ENCODE measurements at regions not wholly inside any gene's neighbourhood (a gene's known extent, or its start where the extent isn't known, plus 50 kb on each side); places are given as distances from the start of the nearest gene placed in this dataset.

DNA sequence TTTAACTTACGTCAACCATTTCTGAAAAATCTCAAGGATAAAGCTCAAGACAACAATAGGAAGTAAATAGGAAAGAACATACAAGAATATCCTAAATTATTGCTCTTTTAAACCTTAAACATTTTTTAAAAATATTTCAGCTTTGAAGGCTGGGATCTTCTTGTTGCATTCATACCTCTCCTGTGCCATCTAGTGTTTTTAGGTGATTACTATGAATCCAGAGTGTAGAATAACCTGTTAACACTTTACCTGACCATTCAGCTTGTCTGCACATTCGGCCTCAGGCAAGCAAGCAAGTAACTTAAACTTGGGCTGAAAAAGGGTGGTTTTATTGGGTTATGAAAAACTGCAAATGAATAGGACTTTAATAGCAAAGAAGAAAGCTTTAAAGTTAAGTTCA, 507.8 kb upstream of the INTU start (continued):
- TF ChIP-seq, protein P1, sequence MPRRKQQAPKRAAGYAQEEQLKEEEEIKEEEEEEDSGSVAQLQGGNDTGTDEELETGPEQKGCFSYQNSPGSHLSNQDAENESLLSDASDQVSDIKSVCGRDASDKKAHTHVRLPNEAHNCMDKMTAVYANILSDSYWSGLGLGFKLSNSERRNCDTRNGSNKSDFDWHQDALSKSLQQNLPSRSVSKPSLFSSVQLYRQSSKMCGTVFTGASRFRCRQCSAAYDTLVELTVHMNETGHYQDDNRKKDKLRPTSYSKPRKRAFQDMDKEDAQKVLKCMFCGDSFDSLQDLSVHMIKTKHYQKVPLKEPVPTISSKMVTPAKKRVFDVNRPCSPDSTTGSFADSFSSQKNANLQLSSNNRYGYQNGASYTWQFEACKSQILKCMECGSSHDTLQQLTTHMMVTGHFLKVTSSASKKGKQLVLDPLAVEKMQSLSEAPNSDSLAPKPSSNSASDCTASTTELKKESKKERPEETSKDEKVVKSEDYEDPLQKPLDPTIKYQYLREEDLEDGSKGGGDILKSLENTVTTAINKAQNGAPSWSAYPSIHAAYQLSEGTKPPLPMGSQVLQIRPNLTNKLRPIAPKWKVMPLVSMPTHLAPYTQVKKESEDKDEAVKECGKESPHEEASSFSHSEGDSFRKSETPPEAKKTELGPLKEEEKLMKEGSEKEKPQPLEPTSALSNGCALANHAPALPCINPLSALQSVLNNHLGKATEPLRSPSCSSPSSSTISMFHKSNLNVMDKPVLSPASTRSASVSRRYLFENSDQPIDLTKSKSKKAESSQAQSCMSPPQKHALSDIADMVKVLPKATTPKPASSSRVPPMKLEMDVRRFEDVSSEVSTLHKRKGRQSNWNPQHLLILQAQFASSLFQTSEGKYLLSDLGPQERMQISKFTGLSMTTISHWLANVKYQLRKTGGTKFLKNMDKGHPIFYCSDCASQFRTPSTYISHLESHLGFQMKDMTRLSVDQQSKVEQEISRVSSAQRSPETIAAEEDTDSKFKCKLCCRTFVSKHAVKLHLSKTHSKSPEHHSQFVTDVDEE (CRISPR knock-in tag; IDR thresholded peaks at IDR 0.05), result no peak
- TF ChIP-seq ZFP3 (CRISPR knock-in tag; IDR thresholded peaks at IDR 0.05) (no peak), ARNTL (CRISPR knock-in tag; IDR thresholded peaks at IDR 0.05; ENCODE audit: borderline replicate concordance, low read depth) (no peak), GLIS3 (CRISPR knock-in tag; IDR thresholded peaks at IDR 0.05) (no peak), PPARA (CRISPR knock-in tag; IDR thresholded peaks at IDR 0.05; ENCODE audit: borderline replicate concordance) (no peak), ISL1 (CRISPR knock-in tag; IDR thresholded peaks at IDR 0.05) (no peak)

DNA sequence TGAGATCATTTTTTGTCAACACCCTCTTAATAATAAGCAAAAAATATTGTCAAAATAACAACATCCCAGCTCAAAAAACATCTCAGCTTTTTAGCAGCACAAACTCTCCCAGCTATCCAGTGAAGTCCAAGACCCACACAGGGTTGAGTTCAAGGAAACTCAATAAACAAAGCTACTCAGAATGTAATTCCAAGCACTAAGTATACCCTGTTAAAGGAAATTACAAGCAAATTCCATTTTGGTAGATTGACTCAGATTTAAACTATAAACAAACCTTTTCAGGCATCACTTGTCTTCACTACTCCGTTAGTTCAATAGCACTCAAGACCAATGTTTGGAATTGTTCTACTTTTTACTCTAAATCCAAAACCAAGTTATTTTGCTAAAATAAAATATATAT, 506.0 kb upstream of the INTU start:
- TF ChIP-seq TOX (CRISPR knock-in tag; IDR thresholded peaks at IDR 0.05; ENCODE audit: borderline replicate concordance), result no peak
- TF ChIP-seq, protein P2, sequence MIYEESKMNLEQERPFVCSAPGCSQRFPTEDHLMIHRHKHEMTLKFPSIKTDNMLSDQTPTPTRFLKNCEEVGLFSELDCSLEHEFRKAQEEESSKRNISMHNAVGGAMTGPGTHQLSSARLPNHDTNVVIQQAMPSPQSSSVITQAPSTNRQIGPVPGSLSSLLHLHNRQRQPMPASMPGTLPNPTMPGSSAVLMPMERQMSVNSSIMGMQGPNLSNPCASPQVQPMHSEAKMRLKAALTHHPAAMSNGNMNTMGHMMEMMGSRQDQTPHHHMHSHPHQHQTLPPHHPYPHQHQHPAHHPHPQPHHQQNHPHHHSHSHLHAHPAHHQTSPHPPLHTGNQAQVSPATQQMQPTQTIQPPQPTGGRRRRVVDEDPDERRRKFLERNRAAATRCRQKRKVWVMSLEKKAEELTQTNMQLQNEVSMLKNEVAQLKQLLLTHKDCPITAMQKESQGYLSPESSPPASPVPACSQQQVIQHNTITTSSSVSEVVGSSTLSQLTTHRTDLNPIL (CRISPR knock-in tag; IDR thresholded peaks at IDR 0.05; ENCODE audit: low read depth), result no peak
- no peak for TF ChIP-seq OSR1 (CRISPR knock-in tag; IDR thresholded peaks at IDR 0.05)
- no peak for TF ChIP-seq ZFP3 (CRISPR knock-in tag; IDR thresholded peaks at IDR 0.05)
- no peak for TF ChIP-seq ZFP30 (CRISPR knock-in tag; IDR thresholded peaks at IDR 0.05)
- no peak for TF ChIP-seq SNAI2 (CRISPR knock-in tag; IDR thresholded peaks at IDR 0.05)
- TF ChIP-seq PPARA (CRISPR knock-in tag; IDR thresholded peaks at IDR 0.05; ENCODE audit: borderline replicate concordance), result no peak
- no peak for TF ChIP-seq CSDC2 (CRISPR knock-in tag; IDR thresholded peaks at IDR 0.05)
- TF ChIP-seq, protein P3, sequence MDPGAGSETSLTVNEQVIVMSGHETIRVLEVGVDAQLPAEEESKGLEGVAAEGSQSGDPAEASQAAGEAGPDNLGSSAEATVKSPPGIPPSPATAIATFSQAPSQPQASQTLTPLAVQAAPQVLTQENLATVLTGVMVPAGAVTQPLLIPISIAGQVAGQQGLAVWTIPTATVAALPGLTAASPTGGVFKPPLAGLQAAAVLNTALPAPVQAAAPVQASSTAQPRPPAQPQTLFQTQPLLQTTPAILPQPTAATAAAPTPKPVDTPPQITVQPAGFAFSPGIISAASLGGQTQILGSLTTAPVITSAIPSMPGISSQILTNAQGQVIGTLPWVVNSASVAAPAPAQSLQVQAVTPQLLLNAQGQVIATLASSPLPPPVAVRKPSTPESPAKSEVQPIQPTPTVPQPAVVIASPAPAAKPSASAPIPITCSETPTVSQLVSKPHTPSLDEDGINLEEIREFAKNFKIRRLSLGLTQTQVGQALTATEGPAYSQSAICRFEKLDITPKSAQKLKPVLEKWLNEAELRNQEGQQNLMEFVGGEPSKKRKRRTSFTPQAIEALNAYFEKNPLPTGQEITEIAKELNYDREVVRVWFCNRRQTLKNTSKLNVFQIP (CRISPR knock-in tag; IDR thresholded peaks at IDR 0.05; ENCODE audit: borderline replicate concordance, low read depth), result no peak
- TF ChIP-seq ESRRG (CRISPR knock-in tag; IDR thresholded peaks at IDR 0.05), result no peak
- no peak for TF ChIP-seq ZC3H10 (CRISPR knock-in tag; IDR thresholded peaks at IDR 0.05)
- no peak for TF ChIP-seq ARNTL (CRISPR knock-in tag; IDR thresholded peaks at IDR 0.05; ENCODE audit: borderline replicate concordance, low read depth)
- TF ChIP-seq RARB (CRISPR knock-in tag; IDR thresholded peaks at IDR 0.05), result no peak
- TF ChIP-seq GLIS3 (CRISPR knock-in tag; IDR thresholded peaks at IDR 0.05), result no peak
- TF ChIP-seq TCF4 (CRISPR knock-in tag; IDR thresholded peaks at IDR 0.05; ENCODE audit: borderline replicate concordance), result no peak
- TF ChIP-seq ZNF565 (CRISPR knock-in tag; conservative IDR thresholded peaks at IDR 0.05; ENCODE audit: low read depth), result no peak
- TF ChIP-seq, protein P4, sequence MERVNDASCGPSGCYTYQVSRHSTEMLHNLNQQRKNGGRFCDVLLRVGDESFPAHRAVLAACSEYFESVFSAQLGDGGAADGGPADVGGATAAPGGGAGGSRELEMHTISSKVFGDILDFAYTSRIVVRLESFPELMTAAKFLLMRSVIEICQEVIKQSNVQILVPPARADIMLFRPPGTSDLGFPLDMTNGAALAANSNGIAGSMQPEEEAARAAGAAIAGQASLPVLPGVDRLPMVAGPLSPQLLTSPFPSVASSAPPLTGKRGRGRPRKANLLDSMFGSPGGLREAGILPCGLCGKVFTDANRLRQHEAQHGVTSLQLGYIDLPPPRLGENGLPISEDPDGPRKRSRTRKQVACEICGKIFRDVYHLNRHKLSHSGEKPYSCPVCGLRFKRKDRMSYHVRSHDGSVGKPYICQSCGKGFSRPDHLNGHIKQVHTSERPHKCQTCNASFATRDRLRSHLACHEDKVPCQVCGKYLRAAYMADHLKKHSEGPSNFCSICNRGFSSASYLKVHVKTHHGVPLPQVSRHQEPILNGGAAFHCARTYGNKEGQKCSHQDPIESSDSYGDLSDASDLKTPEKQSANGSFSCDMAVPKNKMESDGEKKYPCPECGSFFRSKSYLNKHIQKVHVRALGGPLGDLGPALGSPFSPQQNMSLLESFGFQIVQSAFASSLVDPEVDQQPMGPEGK (CRISPR knock-in tag; IDR thresholded peaks at IDR 0.05; ENCODE audit: borderline replicate concordance), result no peak
- TF ChIP-seq, protein P5, sequence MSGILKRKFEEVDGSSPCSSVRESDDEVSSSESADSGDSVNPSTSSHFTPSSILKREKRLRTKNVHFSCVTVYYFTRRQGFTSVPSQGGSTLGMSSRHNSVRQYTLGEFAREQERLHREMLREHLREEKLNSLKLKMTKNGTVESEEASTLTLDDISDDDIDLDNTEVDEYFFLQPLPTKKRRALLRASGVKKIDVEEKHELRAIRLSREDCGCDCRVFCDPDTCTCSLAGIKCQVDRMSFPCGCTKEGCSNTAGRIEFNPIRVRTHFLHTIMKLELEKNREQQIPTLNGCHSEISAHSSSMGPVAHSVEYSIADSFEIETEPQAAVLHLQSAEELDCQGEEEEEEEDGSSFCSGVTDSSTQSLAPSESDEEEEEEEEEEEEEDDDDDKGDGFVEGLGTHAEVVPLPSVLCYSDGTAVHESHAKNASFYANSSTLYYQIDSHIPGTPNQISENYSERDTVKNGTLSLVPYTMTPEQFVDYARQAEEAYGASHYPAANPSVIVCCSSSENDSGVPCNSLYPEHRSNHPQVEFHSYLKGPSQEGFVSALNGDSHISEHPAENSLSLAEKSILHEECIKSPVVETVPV (CRISPR knock-in tag; IDR thresholded peaks at IDR 0.05), result no peak

DNA sequence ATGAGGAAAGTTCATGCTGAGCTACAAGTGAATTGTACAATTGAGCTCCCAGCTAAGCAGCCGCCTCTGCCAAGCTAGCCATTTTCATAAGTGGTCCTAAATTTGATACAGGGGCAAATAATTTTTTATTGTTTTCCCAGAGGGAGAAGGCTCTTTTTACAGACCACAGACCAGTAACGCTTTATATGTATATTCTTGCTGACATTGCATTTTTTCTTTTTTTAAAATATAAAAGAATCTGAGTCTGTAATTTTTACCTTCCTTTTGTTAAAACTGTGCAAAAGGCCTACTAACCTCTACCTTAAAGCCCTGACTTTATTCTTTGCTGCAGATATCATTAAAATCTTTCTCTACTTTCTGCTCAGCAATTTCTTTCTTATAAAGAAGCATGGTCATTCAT, 501.2 kb upstream of the INTU start:
- no peak for ATAC-seq
- no peak for TF ChIP-seq ZNF8 (CRISPR knock-in tag; IDR thresholded peaks at IDR 0.05)

More for the DNA sequence above, 506.0 kb upstream of the INTU start:
- ATAC-seq, result no peak
